A549 (cell line): ENCODE measurements at regions not wholly inside any gene's neighbourhood (a gene's known extent, or its start where the extent isn't known, plus 50 kb on each side); places are given as distances from the start of the nearest gene placed in this dataset.

Source experiments
- FOSL2 ChIP-seq, 2 experiments: fragments of 450-650 bp in 1 of 2; fragments of >200 bp in 1 of 2; sonication (Bioruptor Twin) in 1 of 2; formaldehyde crosslinking; IDR thresholded peaks; 2 replicates each; pipeline versions ENCODE4 v1.5.0 to v1.6.1; 2016 to 2020; ENCODE audit warnings: mild to moderate bottlenecking in 1 of 2, moderate library complexity in 1 of 2
- POLR2A ChIP-seq: IDR thresholded peaks from 2 replicates; pipeline ENCODE4 v1.6.1; 2012; ENCODE audit warnings: mild to moderate bottlenecking, low read length
- POLR2AphosphoS2 ChIP-seq: conservative IDR thresholded peaks from 2 replicates; pipeline ENCODE4 v1.6.1; 2012; ENCODE audit warnings: low read length, improper control_type of control experiment, inconsistent platforms
- TF ChIP-seq, protein P1 (sequence below): fragments of 450-650 bp; IDR thresholded peaks from 2 replicates; pipeline ENCODE4 v1.6.1; 2014; ENCODE audit warnings: antibody characterized with exemption
- TF ChIP-seq, protein P2 (sequence below): fragments of >200 bp; sonication (Bioruptor Twin); formaldehyde crosslinking; IDR thresholded peaks from 3 replicates; pipeline ENCODE4 v1.5.1; 2016
- TF ChIP-seq, protein P3 (sequence below): IDR thresholded peaks from 2 replicates; pipeline ENCODE4 v1.6.1; 2012
- TF ChIP-seq, protein P4 (sequence below): fragments of 200-600 bp; sonication (generic); IDR thresholded peaks from 2 replicates; pipeline ENCODE4 v1.6.1; 2016; ENCODE audit warnings: antibody characterized with exemption, mild to moderate bottlenecking, moderate library complexity

DNA sequence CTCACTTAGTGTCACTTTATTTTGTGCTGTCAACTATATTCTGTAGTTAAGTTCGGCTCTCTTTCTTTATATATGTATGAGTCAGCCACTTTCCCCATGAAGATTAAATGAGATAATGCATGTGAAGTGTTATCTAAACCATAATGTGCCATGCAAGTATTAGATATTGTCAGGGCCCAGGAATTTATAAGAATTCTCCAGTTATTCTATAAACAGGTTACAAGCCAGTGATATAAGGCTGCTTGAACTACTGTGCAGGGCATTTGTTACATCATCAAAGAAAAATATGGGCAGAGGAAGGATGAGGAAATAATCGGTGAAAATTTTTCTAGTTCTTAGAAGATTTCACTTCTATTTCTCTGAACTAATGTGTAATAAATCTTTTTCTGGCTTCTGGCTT is 1049.0 kb upstream of the NR2F2 start:
- TF ChIP-seq, protein P1, sequence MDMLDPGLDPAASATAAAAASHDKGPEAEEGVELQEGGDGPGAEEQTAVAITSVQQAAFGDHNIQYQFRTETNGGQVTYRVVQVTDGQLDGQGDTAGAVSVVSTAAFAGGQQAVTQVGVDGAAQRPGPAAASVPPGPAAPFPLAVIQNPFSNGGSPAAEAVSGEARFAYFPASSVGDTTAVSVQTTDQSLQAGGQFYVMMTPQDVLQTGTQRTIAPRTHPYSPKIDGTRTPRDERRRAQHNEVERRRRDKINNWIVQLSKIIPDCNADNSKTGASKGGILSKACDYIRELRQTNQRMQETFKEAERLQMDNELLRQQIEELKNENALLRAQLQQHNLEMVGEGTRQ: no peak
- TF ChIP-seq, protein P2, sequence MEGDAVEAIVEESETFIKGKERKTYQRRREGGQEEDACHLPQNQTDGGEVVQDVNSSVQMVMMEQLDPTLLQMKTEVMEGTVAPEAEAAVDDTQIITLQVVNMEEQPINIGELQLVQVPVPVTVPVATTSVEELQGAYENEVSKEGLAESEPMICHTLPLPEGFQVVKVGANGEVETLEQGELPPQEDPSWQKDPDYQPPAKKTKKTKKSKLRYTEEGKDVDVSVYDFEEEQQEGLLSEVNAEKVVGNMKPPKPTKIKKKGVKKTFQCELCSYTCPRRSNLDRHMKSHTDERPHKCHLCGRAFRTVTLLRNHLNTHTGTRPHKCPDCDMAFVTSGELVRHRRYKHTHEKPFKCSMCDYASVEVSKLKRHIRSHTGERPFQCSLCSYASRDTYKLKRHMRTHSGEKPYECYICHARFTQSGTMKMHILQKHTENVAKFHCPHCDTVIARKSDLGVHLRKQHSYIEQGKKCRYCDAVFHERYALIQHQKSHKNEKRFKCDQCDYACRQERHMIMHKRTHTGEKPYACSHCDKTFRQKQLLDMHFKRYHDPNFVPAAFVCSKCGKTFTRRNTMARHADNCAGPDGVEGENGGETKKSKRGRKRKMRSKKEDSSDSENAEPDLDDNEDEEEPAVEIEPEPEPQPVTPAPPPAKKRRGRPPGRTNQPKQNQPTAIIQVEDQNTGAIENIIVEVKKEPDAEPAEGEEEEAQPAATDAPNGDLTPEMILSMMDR: no peak
- TF ChIP-seq, protein P3, sequence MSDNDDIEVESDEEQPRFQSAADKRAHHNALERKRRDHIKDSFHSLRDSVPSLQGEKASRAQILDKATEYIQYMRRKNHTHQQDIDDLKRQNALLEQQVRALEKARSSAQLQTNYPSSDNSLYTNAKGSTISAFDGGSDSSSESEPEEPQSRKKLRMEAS: no peak
- TF ChIP-seq, protein P4, sequence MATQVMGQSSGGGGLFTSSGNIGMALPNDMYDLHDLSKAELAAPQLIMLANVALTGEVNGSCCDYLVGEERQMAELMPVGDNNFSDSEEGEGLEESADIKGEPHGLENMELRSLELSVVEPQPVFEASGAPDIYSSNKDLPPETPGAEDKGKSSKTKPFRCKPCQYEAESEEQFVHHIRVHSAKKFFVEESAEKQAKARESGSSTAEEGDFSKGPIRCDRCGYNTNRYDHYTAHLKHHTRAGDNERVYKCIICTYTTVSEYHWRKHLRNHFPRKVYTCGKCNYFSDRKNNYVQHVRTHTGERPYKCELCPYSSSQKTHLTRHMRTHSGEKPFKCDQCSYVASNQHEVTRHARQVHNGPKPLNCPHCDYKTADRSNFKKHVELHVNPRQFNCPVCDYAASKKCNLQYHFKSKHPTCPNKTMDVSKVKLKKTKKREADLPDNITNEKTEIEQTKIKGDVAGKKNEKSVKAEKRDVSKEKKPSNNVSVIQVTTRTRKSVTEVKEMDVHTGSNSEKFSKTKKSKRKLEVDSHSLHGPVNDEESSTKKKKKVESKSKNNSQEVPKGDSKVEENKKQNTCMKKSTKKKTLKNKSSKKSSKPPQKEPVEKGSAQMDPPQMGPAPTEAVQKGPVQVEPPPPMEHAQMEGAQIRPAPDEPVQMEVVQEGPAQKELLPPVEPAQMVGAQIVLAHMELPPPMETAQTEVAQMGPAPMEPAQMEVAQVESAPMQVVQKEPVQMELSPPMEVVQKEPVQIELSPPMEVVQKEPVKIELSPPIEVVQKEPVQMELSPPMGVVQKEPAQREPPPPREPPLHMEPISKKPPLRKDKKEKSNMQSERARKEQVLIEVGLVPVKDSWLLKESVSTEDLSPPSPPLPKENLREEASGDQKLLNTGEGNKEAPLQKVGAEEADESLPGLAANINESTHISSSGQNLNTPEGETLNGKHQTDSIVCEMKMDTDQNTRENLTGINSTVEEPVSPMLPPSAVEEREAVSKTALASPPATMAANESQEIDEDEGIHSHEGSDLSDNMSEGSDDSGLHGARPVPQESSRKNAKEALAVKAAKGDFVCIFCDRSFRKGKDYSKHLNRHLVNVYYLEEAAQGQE: no peak
- TF ChIP-seq FOSL2 (IDR thresholded peaks at IDR 0.05) (no peak), FOSL2 (CRISPR knock-in tag; IDR thresholded peaks at IDR 0.05) (no peak), POLR2A (no peak), POLR2AphosphoS2 (no peak)
